K562 (cell line): ENCODE measurements at regions not wholly inside any gene's neighbourhood (a gene's known extent, or its start where the extent isn't known, plus 50 kb on each side); places are given as distances from the start of the nearest gene placed in this dataset.
A peak's percentile ranks its signal among the peaks of the same experiment; 100 is the strongest.

Experiments
- CBFA2T3 ChIP-seq: fragments of 450-650 bp; IDR thresholded peaks from 2 replicates; pipeline ENCODE4 v1.6.1; 2017
- CREB3L1 ChIP-seq: fragments of 450-650 bp; IDR thresholded peaks from 2 replicates; pipeline ENCODE4 v1.6.1; 2014; ENCODE audit warnings: low read depth, mild to moderate bottlenecking, moderate library complexity, borderline replicate concordance
- CTBP1 ChIP-seq: fragments of 450-650 bp; IDR thresholded peaks from 2 replicates; pipeline ENCODE4 v1.6.1; 2016; ENCODE audit warnings: borderline replicate concordance
- ELF2 ChIP-seq: fragments of 250-450 bp; sonication (Bioruptor Pico); IDR thresholded peaks from 2 replicates; pipeline ENCODE4 v1.5.0; 2021; ENCODE audit warnings: mild to moderate bottlenecking
- EP300 ChIP-seq: IDR thresholded peaks from 2 replicates; pipeline ENCODE4 v1.6.1; 2012; ENCODE audit warnings: low read length, improper control_type of control experiment
- HEY1 ChIP-seq: fragments of 250-450 bp; sonication (Bioruptor Pico); IDR thresholded peaks from 2 replicates; pipeline ENCODE4 v1.5.0; 2020; ENCODE audit warnings: mild to moderate bottlenecking, moderate library complexity, borderline replicate concordance
- NFATC3 ChIP-seq: fragments of 450-650 bp; IDR thresholded peaks from 2 replicates; pipeline ENCODE4 v1.6.1; 2017; ENCODE audit warnings: mild to moderate bottlenecking
- NFE2L1 ChIP-seq: fragments of 450-650 bp; IDR thresholded peaks from 2 replicates; pipeline ENCODE4 v1.6.1; 2016; ENCODE audit warnings: missing genetic modification characterization, low read depth, mild to moderate bottlenecking, missing compliant biosample characterization, moderate library complexity, borderline replicate concordance
- PHB2 ChIP-seq: fragments of 450-650 bp; IDR thresholded peaks from 2 replicates; pipeline ENCODE4 v1.6.1; 2017; ENCODE audit warnings: low read depth
- SREBF2 ChIP-seq: sonication (generic); formaldehyde crosslinking; IDR thresholded peaks from 2 replicates; pipeline ENCODE4 v1.4.0; 2020; ENCODE audit warnings: mild to moderate bottlenecking, missing genetic modification reagents
- SRSF7 ChIP-seq: fragments of 200-400 bp; formaldehyde crosslinking; optimal IDR thresholded peaks from 2 replicates; pipeline ENCODE3; 2017; ENCODE audit warnings: mild to moderate bottlenecking, low read depth, low read length
- ZBTB5 ChIP-seq: fragments of 450-650 bp; IDR thresholded peaks from 2 replicates; pipeline ENCODE4 v1.6.1; 2017; ENCODE audit warnings: antibody characterized with exemption
- ZC3H8 ChIP-seq: fragments of 450-650 bp; IDR thresholded peaks from 2 replicates; pipeline ENCODE4 v1.6.1; 2017
- ZEB2 ChIP-seq: fragments of 450-650 bp; IDR thresholded peaks from 2 replicates; pipeline ENCODE4 v1.6.1; 2016
- ZMIZ1 ChIP-seq, 2 experiments: fragments of 150-350 bp in 1 of 2; IDR thresholded peaks; 2 replicates each; pipeline ENCODE4 v1.6.1; 2012 to 2016; ENCODE audit warnings: low read depth in 2 of 2, low read length in 2 of 2, mild to moderate bottlenecking in 1 of 2, moderate library complexity in 1 of 2
- ZNF3 ChIP-seq: fragments of 250-450 bp; sonication (Bioruptor Pico); IDR thresholded peaks from 2 replicates; pipeline ENCODE4 v1.5.0; 2021; ENCODE audit warnings: mild to moderate bottlenecking, moderate library complexity
- ZNF609 ChIP-seq: sonication (generic); formaldehyde crosslinking; IDR thresholded peaks from 2 replicates; pipeline ENCODE4 v1.8.1; 2023; ENCODE audit warnings: missing genetic modification reagents, mild to moderate bottlenecking, borderline replicate concordance
- ZNF717 ChIP-seq: fragments of 250-450 bp; sonication (Bioruptor Pico); IDR thresholded peaks from 2 replicates; pipeline ENCODE4 v1.5.0; 2021

GRCh38 chr16:65769776-65770438 lies 596.6 kb upstream of the CDH5 start (continued):
- peak; percentile 93 for TF ChIP-seq EP300
- TF ChIP-seq SREBF2 (CRISPR knock-in tag) = no peak
- TF ChIP-seq HEY1 (CRISPR knock-in tag) = no peak
- TF ChIP-seq PHB2 = no peak
- no peak for TF ChIP-seq CREB3L1
- no peak for TF ChIP-seq SRSF7
- peak; percentile 79; the same call in 1 of the 2 replicates for TF ChIP-seq ZEB2
- no peak for TF ChIP-seq NFE2L1
- TF ChIP-seq ZNF609 = no peak
- no peak; the same call in 1 of the 2 replicates for TF ChIP-seq CTBP1
- peak; percentile 91 for TF ChIP-seq CBFA2T3
- no peak for TF ChIP-seq ELF2 (CRISPR knock-in tag)
- TF ChIP-seq ZC3H8 = no peak
- no peak for TF ChIP-seq ZNF717
- TF ChIP-seq ZNF3 (CRISPR knock-in tag) = no peak
- TF ChIP-seq ZMIZ1 (IDR thresholded peaks at IDR 0.05; ENCODE audit: low read depth in 2 of 2, low read length in 2 of 2) = peak in 1 of 2 experiments; percentile 64; a peak in 1 of 4 replicates
- TF ChIP-seq ZBTB5 = no peak
- TF ChIP-seq NFATC3 = no peak
